Memory B cell (primary cell): ENCODE measurements at regions not wholly inside any gene's neighbourhood (a gene's known extent, or its start where the extent isn't known, plus 50 kb on each side); places are given as distances from the start of the nearest gene placed in this dataset.

Experiments
- ATAC-seq: fragments of 150-1000 bp; cut with Tn5 transposase; 2 replicates; pipeline ENCODE4 v1.10.0; 2021; ENCODE audit warnings: low read depth, mild to moderate bottlenecking, moderate library complexity
- DNase-seq, 2 donors: peaks; one replicate each; pipeline ENCODE4 v3.0.0; 2022; ENCODE audit warnings: low spot score in 2 of 2
- H3K27ac Mint-ChIP-seq: one replicate; pipeline ENCODE4 v1.8.0; 2022; ENCODE audit warnings: mild to moderate bottlenecking, moderate library complexity, mixed read lengths
- H3K27me3 Mint-ChIP-seq: one replicate; pipeline ENCODE4 v1.8.0; 2022; ENCODE audit warnings: mixed read lengths
- H3K36me3 Mint-ChIP-seq: one replicate; pipeline ENCODE4 v1.8.0; 2022; ENCODE audit warnings: mild to moderate bottlenecking, mixed read lengths
- H3K4me1 Mint-ChIP-seq: one replicate; pipeline ENCODE4 v1.8.0; 2022; ENCODE audit warnings: mixed read lengths
- H3K4me3 Mint-ChIP-seq: one replicate; pipeline ENCODE4 v1.8.0; 2022; ENCODE audit warnings: mild to moderate bottlenecking, moderate library complexity, mixed read lengths
- H3K9me3 Mint-ChIP-seq: one replicate; pipeline ENCODE4 v1.8.0; 2022; ENCODE audit warnings: mixed read lengths

DNA sequence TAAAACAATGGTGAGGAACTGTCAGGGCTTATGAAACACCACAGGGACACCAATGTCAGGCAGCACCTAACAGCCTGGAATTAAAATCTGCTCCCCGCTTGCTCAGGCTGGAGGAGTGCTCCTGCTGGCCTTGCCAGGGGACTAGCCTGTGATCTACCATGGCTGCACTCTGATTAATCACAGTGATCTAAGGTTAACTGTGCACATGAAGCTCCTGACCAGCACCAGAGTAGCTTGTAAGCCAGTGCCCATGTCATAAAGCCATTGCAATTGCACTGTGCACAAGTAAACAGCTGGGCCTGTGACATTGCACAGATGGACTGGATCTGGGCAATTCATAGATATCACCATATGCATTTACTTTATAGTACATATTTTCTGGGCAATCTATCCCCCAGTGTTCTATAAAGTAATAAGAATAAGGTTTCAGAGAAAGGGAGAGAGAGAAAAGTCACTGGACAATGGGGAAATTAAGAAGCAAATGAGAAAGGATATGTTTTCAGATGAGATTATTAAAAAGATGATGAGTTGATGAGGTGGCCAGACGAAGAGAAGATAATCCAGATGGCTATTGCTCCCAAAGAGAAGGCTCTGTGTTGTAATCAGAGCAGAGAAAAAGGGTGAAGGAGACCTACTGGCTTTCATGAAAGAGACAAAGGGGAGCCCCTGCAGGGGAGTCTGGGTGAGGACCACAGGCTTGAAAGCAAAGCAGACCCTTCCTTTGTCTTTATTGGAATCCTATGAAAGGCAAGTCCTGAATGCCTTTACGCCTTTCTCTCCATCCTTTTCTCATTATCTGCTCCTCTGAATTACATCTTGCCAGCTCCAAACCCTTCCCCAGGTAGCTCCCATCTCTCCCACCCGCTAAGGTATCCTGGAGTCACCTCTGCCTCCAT is 145.8 kb downstream of the SLC38A6 start:
- Mint-ChIP-seq H3K4me3 (no peak overlapping the region), H3K9me3 (no peaks in the 10 kb centered on the region), H3K27me3 (peaks cover 9% of the 10 kb centered on the region), H3K27ac (no peak overlapping the region), H3K4me1 (no peaks in the 10 kb centered on the region), H3K36me3 (no peaks in the 10 kb centered on the region)
- DNase-seq (no peak), ATAC-seq (no peak)

GRCh38 chr14:61125867-61126572 is 145.0 kb downstream of the SLC38A6 start:
- no peak overlapping the region for H3K27ac Mint-ChIP-seq
- no peak overlapping the region for H3K4me3 Mint-ChIP-seq
- H3K27me3 Mint-ChIP-seq = peaks cover 9% of the 10 kb centered on the region
- no peaks in the 10 kb centered on the region for H3K9me3 Mint-ChIP-seq
- DNase-seq (no peak), ATAC-seq (no peak)
- H3K4me1 Mint-ChIP-seq = peaks cover 3% of the 10 kb centered on the region
- no peaks in the 10 kb centered on the region for H3K36me3 Mint-ChIP-seq

DNA sequence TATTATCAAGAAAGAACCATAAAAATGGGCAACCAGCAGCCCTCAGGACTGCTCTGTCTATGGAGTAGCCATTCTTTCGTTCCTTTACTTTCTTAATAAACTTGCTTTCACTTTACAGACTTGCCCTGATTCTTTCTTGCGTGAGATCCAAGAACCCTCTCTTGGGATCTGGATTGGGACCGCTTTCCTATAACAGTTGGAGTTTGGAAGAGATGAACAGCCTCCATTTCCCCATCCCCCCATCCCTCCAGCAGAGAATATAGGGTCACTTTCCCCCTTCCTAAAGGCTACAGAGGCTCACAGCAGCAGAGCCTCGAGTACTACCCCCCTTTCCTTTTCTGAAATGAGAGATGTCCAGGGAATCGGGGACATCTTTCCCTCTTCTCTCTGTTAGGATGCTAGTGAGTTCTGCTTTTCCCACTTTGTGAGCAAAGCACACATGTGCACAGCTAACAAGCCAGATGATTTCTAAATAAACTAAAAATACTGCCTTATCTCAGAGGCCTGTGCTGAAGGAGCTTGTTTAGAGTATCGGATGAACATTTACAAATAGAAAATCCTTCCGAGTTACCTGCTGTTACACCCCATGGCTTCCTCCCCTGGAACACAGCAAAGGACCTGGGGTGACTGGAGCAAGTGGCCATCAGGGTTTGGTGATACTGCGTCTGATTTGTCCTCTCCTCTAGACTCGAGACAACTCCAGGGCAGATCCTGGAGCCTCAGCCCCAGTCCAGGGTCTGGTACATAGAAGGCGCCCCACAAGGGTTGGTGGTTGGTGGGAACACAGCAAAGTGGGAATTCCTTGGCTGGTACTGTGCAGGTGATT is 144.2 kb downstream of the SLC38A6 start:
- no peaks in the 10 kb centered on the region for H3K9me3 Mint-ChIP-seq
- no peak for ATAC-seq
- peaks cover 9% of the 10 kb centered on the region for H3K27me3 Mint-ChIP-seq
- no peak overlapping the region for H3K4me3 Mint-ChIP-seq
- peaks cover 10% of the 10 kb centered on the region for H3K4me1 Mint-ChIP-seq
- DNase-seq = no peak
- peaks cover 3% of the 10 kb centered on the region for H3K36me3 Mint-ChIP-seq
- H3K27ac Mint-ChIP-seq = no peak overlapping the region

DNA sequence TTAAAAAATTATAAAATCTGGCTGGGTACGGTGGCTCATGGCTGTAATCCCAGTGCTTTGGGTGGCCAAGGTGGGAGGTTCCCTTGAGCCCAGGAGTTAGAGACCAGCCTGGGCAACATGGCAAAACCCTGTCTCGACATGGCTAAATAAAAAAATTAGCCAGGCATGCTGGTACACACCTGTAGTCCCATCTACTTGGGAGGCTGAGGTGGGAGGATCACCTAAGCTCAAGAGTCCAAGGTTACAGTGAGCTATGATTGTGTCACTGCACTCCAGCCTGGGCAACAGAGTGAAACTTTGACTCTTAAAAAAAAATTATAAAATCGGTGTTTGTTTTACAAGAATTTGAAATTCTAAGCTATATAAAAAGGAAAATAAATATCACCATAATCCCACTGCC is 141.8 kb downstream of the SLC38A6 start:
- Mint-ChIP-seq H3K27me3 (peaks cover 5% of the 10 kb centered on the region), H3K27ac (no peak overlapping the region), H3K36me3 (peaks cover 6% of the 10 kb centered on the region), H3K9me3 (peaks cover 3% of the 10 kb centered on the region), H3K4me3 (no peak overlapping the region), H3K4me1 (peaks cover 14% of the 10 kb centered on the region)
- DNase-seq (no peak), ATAC-seq (no peak)

DNA sequence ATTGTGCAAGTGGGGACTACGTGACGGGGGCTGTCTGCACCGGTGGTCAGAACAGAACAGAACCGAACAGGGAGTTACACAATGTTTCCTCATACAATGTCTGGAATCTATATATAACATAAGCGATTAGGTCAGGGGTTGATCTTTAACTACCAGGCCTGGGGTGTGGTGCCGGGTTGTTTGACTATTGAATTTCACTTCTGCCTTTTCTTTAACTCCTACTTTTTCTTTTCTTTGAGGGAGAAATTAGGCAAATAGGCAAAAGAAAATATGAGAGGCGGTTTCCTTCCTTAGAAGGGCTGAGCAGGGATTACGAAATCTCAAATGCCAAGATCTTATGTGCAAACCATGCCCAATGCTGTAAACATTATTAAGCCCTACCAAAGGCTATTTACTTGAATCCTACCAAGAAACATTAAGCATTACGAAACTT is 140.3 kb downstream of the SLC38A6 start:
- H3K27ac Mint-ChIP-seq = no peak overlapping the region
- no peak overlapping the region for H3K4me3 Mint-ChIP-seq
- peaks cover 14% of the 10 kb centered on the region for H3K4me1 Mint-ChIP-seq
- ATAC-seq (no peak), DNase-seq (no peak)
- peaks cover 3% of the 10 kb centered on the region for H3K9me3 Mint-ChIP-seq
- H3K27me3 Mint-ChIP-seq = peaks cover 2% of the 10 kb centered on the region
- peaks cover 6% of the 10 kb centered on the region for H3K36me3 Mint-ChIP-seq

DNA sequence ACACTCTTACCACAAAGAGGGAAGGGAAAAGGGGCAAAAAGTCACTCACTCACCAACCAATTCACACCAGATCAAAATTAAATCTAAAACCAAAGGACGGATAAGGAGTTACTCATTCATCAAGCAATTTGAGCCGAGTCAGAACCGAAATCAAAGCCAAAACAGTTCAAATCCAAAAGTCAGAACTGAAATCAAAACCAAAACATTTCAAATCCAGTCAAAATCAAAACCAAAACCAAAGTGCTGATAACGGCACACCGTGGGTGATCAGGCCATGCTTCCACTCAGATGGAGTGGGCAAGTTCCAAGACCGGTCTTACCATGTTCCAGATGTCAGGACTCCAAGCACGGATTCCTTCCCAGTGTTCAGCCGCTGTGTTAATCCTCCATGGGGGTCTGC is 139.5 kb downstream of the SLC38A6 start:
- peak overlapping the region; percentile 32 for H3K27ac Mint-ChIP-seq
- H3K9me3 Mint-ChIP-seq = peaks cover 3% of the 10 kb centered on the region
- peak; percentile 42 for ATAC-seq
- peaks cover 6% of the 10 kb centered on the region for H3K36me3 Mint-ChIP-seq
- peak overlapping the region; percentile 53 for H3K4me3 Mint-ChIP-seq
- H3K4me1 Mint-ChIP-seq = peaks cover 14% of the 10 kb centered on the region
- DNase-seq = no peak
- H3K27me3 Mint-ChIP-seq = no peaks in the 10 kb centered on the region

- H3K27ac Mint-ChIP-seq = no peak overlapping the region
- peaks cover 14% of the 10 kb centered on the region for H3K4me1 Mint-ChIP-seq
- no peak for ATAC-seq
- no peak for DNase-seq
- peaks cover 10% of the 10 kb centered on the region for H3K36me3 Mint-ChIP-seq
- peaks cover 6% of the 10 kb centered on the region for H3K9me3 Mint-ChIP-seq
- no peak overlapping the region for H3K4me3 Mint-ChIP-seq
- no peaks in the 10 kb centered on the region for H3K27me3 Mint-ChIP-seq
Observed at GRCh38 chr14:61119006-61119405, 138.0 kb downstream of the SLC38A6 start.

DNA sequence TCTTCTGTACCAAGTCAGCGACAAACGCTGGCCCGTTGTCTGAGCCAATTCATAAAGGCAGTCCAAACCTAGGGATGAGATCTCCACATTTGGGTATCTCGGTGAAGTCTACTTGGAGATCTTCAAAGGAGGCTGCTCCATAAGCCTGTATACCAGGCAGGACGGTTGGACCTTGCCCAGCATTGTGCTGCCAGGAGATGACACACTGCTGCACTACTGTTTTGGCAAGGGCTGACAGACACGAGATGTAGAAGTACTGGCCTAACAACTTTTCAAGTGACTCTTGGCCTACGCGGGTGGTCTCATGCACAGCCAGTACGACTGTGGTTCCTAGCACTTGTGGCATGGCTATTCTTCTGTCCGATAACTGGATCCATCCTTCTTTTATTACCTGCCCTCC is 135.3 kb downstream of the SLC38A6 start:
- no peaks in the 10 kb centered on the region for H3K27me3 Mint-ChIP-seq
- no peak for ATAC-seq
- H3K36me3 Mint-ChIP-seq = peaks cover 10% of the 10 kb centered on the region
- DNase-seq = no peak
- peaks cover 6% of the 10 kb centered on the region for H3K9me3 Mint-ChIP-seq
- H3K27ac Mint-ChIP-seq = no peak overlapping the region
- H3K4me3 Mint-ChIP-seq = no peak overlapping the region
- peaks cover 17% of the 10 kb centered on the region for H3K4me1 Mint-ChIP-seq

GRCh38 chr14:61113561-61114225 is 132.6 kb downstream of the SLC38A6 start:
- Mint-ChIP-seq H3K27ac (no peak overlapping the region), H3K36me3 (peaks cover 3% of the 10 kb centered on the region), H3K4me1 (peaks cover 3% of the 10 kb centered on the region), H3K4me3 (no peak overlapping the region), H3K9me3 (peaks cover 4% of the 10 kb centered on the region), H3K27me3 (peaks cover 2% of the 10 kb centered on the region)
- DNase-seq = no peak
- no peak for ATAC-seq

DNA sequence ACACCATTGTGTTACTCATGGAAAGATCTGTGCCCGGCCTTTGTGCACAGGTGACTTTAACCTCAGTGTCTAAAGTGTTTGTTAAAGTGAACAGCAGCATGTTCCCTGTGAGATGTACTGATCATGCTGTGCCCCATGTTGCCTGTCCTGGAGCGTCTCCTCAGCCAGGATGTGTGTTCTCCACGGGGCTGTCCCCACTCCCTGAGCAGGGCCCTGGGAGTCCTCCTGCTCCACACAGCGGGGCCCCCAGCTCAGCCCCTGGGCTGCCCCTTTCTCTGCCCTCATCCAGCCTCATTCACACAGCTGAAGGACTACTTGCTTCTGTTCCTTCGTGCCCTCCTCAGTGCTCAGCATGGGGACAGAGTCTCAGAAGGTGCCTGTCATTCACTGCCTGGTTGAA is 131.5 kb downstream of the SLC38A6 start:
- Mint-ChIP-seq H3K4me1 (peaks cover 3% of the 10 kb centered on the region), H3K4me3 (no peak overlapping the region), H3K36me3 (peaks cover 3% of the 10 kb centered on the region), H3K27ac (no peak overlapping the region), H3K27me3 (peaks cover 2% of the 10 kb centered on the region), H3K9me3 (peaks cover 4% of the 10 kb centered on the region)
- ATAC-seq = no peak
- DNase-seq = no peak

DNA sequence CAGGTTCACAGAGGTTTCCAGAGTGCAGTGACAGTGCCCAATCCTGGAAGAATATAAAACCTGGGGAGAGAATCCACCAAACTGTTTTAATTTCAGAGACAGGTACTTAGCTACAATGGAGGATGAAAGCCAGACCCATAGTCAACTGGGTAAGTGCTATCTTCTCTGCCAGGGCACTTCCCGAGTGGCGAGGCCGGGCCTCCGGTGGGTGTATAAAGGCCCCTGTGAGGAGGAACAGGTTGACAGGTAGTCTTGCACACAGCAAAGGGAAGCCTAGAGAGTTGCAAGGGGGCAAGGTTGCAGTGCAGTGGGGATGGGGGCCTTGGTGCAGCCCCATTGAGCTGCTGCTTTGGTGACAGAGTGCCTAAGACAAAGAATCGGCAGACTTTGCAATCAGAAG is 130.7 kb downstream of the SLC38A6 start:
- Mint-ChIP-seq H3K4me3 (no peak overlapping the region), H3K27me3 (peaks cover 2% of the 10 kb centered on the region), H3K36me3 (peaks cover 3% of the 10 kb centered on the region), H3K4me1 (peaks cover 3% of the 10 kb centered on the region), H3K27ac (no peak overlapping the region), H3K9me3 (peaks cover 4% of the 10 kb centered on the region)
- DNase-seq (no peak), ATAC-seq (no peak)

DNA sequence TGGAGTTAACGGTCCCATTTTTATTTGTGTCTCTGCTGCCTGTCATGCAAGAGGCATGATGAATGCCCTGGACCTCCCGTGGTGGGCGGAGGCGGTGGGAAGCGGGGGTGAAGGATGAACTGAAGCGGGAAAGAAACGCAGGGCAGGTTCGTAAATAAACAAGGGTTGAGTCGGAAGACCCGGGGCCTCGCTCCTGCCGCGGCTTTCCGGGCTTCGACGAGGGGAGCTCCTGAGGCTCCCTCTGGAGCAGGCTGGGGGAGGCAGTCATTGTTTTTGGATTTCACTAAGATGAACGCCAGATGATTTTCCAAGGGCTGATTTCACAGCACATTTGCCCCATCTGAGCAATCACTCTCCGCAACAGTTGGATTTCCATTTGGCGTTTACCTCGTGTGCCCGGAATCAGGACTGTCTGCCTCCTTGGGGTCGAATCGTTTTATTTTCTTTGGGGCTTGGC is 130.2 kb downstream of the SLC38A6 start:
- no peak overlapping the region for H3K4me3 Mint-ChIP-seq

DNA sequence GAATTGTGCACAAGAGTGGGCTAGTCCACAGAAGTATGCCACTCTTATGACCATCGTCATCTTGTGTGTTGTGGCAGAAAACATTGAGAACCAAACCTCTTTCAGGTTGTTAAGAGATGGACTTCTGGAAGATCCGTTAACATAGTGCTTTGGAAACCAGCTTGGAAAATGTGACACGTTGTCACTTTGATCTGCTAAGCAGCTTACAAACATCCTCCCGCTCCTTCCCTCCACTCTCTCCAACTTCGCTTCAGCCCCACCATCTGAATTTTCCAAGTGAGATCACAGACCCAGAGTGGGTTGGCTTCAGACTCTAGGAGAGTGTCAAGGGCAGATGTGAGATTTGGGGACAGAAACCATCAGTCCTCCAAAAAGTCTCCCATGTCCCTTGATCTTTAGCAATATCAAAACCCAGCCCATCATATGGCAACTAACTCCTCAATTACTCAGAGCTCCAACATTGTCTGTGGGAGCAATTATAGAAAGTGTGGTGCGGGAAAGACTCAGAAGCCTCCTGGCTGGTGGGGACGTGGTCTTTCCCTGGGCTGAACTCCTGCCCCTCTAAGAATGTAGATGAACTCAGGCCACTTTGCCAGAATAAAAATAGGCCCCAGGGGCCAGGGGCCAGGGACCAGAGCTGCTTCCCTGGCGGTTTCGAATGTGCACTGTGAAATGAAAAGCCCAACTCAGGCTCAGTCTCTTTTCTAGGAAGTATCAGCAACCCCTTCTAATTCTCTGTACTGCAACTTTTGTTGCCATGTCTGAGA is 129.5 kb downstream of the SLC38A6 start:
- DNase-seq (no peak), ATAC-seq (no peak)
- Mint-ChIP-seq H3K27me3 (peaks cover 2% of the 10 kb centered on the region), H3K36me3 (peaks cover 5% of the 10 kb centered on the region), H3K4me3 (no peak overlapping the region), H3K4me1 (peaks cover 3% of the 10 kb centered on the region), H3K9me3 (peaks cover 4% of the 10 kb centered on the region), H3K27ac (no peak overlapping the region)

More for the DNA sequence above, 130.2 kb downstream of the SLC38A6 start:
- no peak for DNase-seq
- H3K4me1 Mint-ChIP-seq = peaks cover 3% of the 10 kb centered on the region
- H3K27me3 Mint-ChIP-seq = peaks cover 2% of the 10 kb centered on the region
- H3K36me3 Mint-ChIP-seq = peaks cover 3% of the 10 kb centered on the region
- H3K27ac Mint-ChIP-seq = no peak overlapping the region
- peaks cover 4% of the 10 kb centered on the region for H3K9me3 Mint-ChIP-seq
- no peak for ATAC-seq
